ENCODE measurements at regions not wholly inside any gene's neighbourhood (a gene's known extent, or its start where the extent isn't known, plus 50 kb on each side); places are given as distances from the start of the nearest gene placed in this dataset.
"Not testable (repeated sequence)": the region's sequence is repeated elsewhere in the genome, so short reads cannot be mapped to it uniquely, and the experiment has no call there.

- H3K4me1 ChIP-seq (ENCODE audit: control insufficient read depth in 2 of 2, insufficient read depth in 2 of 2, low read length in 1 of 2), result peaks cover 2 to 3% of the 10 kb centered on the region in 2 donors
- H3K4me3 ChIP-seq (ENCODE audit: low read depth in 1 of 2, low read length in 2 of 2), result no peak overlapping the region
- H3K36me3 ChIP-seq (ENCODE audit: control insufficient read depth in 2 of 2, insufficient read depth in 2 of 2, low read length in 1 of 2), result no peaks in the 10 kb centered on the region
- peak overlapping the region; percentile 31 to 49 for H3K27ac ChIP-seq (ENCODE audit: low read depth in 2 of 2, low read length in 1 of 2)
- 48 to 63% methylated on average over 1 of the region's 1 CpG for WGBS, 2 donors
- no peaks in the 10 kb centered on the region for H3K27me3 ChIP-seq (ENCODE audit: control insufficient read depth in 1 of 2, insufficient read depth in 2 of 2, low read length in 2 of 2)
- no peaks in the 10 kb centered on the region for H3K9me3 ChIP-seq (ENCODE audit: control insufficient read depth in 2 of 2, insufficient read depth in 1 of 2, low read depth in 1 of 2, low read length in 1 of 2)
These were observed 175.1 kb upstream of the SLC38A2 start for GRCh38 chr12:46547421-46548354.

GRCh38 chr12:46546634-46547273 is 174.2 kb upstream of the SLC38A2 start:
- H3K4me1 ChIP-seq (ENCODE audit: control insufficient read depth in 2 of 2, insufficient read depth in 2 of 2, low read length in 1 of 2), result peaks cover 2 to 3% of the 10 kb centered on the region in 2 donors
- peak overlapping the region in 1 of 2 donors; percentile 24 for H3K27ac ChIP-seq (ENCODE audit: low read depth in 2 of 2, low read length in 1 of 2)
- H3K9me3 ChIP-seq (ENCODE audit: control insufficient read depth in 2 of 2, insufficient read depth in 1 of 2, low read depth in 1 of 2, low read length in 1 of 2), result no peaks in the 10 kb centered on the region
- no peak overlapping the region for H3K4me3 ChIP-seq (ENCODE audit: low read depth in 1 of 2, low read length in 2 of 2)
- no peaks in the 10 kb centered on the region for H3K36me3 ChIP-seq (ENCODE audit: control insufficient read depth in 2 of 2, insufficient read depth in 2 of 2, low read length in 1 of 2)
- H3K27me3 ChIP-seq (ENCODE audit: control insufficient read depth in 1 of 2, insufficient read depth in 2 of 2, low read length in 2 of 2), result no peaks in the 10 kb centered on the region
- WGBS, 2 donors, result 37 to 58% methylated on average over 2 of the region's 2 CpGs

- WGBS, 2 donors, result 92 to 94% methylated on average over 3 of the region's 3 CpGs
- not testable (repeated sequence) for H3K27me3 ChIP-seq (ENCODE audit: control insufficient read depth in 1 of 2, insufficient read depth in 2 of 2, low read length in 2 of 2); H3K27ac ChIP-seq (ENCODE audit: low read depth in 2 of 2, low read length in 1 of 2); H3K4me1 ChIP-seq (ENCODE audit: control insufficient read depth in 2 of 2, insufficient read depth in 2 of 2, low read length in 1 of 2); H3K36me3 ChIP-seq (ENCODE audit: control insufficient read depth in 2 of 2, insufficient read depth in 2 of 2, low read length in 1 of 2); H3K9me3 ChIP-seq (ENCODE audit: control insufficient read depth in 2 of 2, insufficient read depth in 1 of 2, low read depth in 1 of 2, low read length in 1 of 2); H3K4me3 ChIP-seq (ENCODE audit: low read depth in 1 of 2, low read length in 2 of 2)
These were observed 170.8 kb upstream of the SLC38A2 start for GRCh38 chr12:46543378-46543795.

- Histone ChIP-seq H3K27me3 (ENCODE audit: control insufficient read depth in 1 of 2, insufficient read depth in 2 of 2, low read length in 2 of 2) (no peaks in the 10 kb centered on the region), H3K9me3 (ENCODE audit: control insufficient read depth in 2 of 2, insufficient read depth in 1 of 2, low read depth in 1 of 2, low read length in 1 of 2) (no peaks in the 10 kb centered on the region), H3K27ac (ENCODE audit: low read depth in 2 of 2, low read length in 1 of 2) (no peak overlapping the region), H3K36me3 (ENCODE audit: control insufficient read depth in 2 of 2, insufficient read depth in 2 of 2, low read length in 1 of 2) (no peaks in the 10 kb centered on the region), H3K4me1 (ENCODE audit: control insufficient read depth in 2 of 2, insufficient read depth in 2 of 2, low read length in 1 of 2) (no peaks in the 10 kb centered on the region), H3K4me3 (ENCODE audit: low read depth in 1 of 2, low read length in 2 of 2) (no peak overlapping the region)
- 93 to 94% methylated on average over 2 of the region's 2 CpGs for WGBS, 2 donors
These were observed 166.4 kb upstream of the SLC38A2 start for GRCh38 chr12:46538976-46539375.

- Histone ChIP-seq H3K4me1 (ENCODE audit: control insufficient read depth in 2 of 2, insufficient read depth in 2 of 2, low read length in 1 of 2) (no peaks in the 10 kb centered on the region), H3K27ac (ENCODE audit: low read depth in 2 of 2, low read length in 1 of 2) (no peak overlapping the region), H3K27me3 (ENCODE audit: control insufficient read depth in 1 of 2, insufficient read depth in 2 of 2, low read length in 2 of 2) (no peaks in the 10 kb centered on the region), H3K9me3 (ENCODE audit: control insufficient read depth in 2 of 2, insufficient read depth in 1 of 2, low read depth in 1 of 2, low read length in 1 of 2) (no peaks in the 10 kb centered on the region), H3K4me3 (ENCODE audit: low read depth in 1 of 2, low read length in 2 of 2) (no peak overlapping the region), H3K36me3 (ENCODE audit: control insufficient read depth in 2 of 2, insufficient read depth in 2 of 2, low read length in 1 of 2) (no peaks in the 10 kb centered on the region)
- 80 to 87% methylated on average over 4 of the region's 4 CpGs for WGBS, 2 donors
These were observed 164.9 kb upstream of the SLC38A2 start for GRCh38 chr12:46537387-46537955.

- not testable (repeated sequence) for H3K27ac ChIP-seq (ENCODE audit: low read depth in 2 of 2, low read length in 1 of 2); H3K27me3 ChIP-seq (ENCODE audit: control insufficient read depth in 1 of 2, insufficient read depth in 2 of 2, low read length in 2 of 2); H3K4me1 ChIP-seq (ENCODE audit: control insufficient read depth in 2 of 2, insufficient read depth in 2 of 2, low read length in 1 of 2); H3K4me3 ChIP-seq (ENCODE audit: low read depth in 1 of 2, low read length in 2 of 2); H3K9me3 ChIP-seq (ENCODE audit: control insufficient read depth in 2 of 2, insufficient read depth in 1 of 2, low read depth in 1 of 2, low read length in 1 of 2); H3K36me3 ChIP-seq (ENCODE audit: control insufficient read depth in 2 of 2, insufficient read depth in 2 of 2, low read length in 1 of 2)
- 93 to 95% methylated on average over 3 of the region's 3 CpGs for WGBS, 2 donors
These were observed 163.7 kb upstream of the SLC38A2 start for GRCh38 chr12:46536316-46536715.

- H3K4me1 ChIP-seq (ENCODE audit: control insufficient read depth in 2 of 2, insufficient read depth in 2 of 2, low read length in 1 of 2), result no peaks in the 10 kb centered on the region
- H3K27ac ChIP-seq (ENCODE audit: low read depth in 2 of 2, low read length in 1 of 2), result no peak overlapping the region
- H3K36me3 ChIP-seq (ENCODE audit: control insufficient read depth in 2 of 2, insufficient read depth in 2 of 2, low read length in 1 of 2), result no peaks in the 10 kb centered on the region
- 89% methylated on average over 6 of the region's 6 CpGs for WGBS, 2 donors
- H3K27me3 ChIP-seq (ENCODE audit: control insufficient read depth in 1 of 2, insufficient read depth in 2 of 2, low read length in 2 of 2), result no peaks in the 10 kb centered on the region
- H3K4me3 ChIP-seq (ENCODE audit: low read depth in 1 of 2, low read length in 2 of 2), result no peak overlapping the region
- no peaks in the 10 kb centered on the region for H3K9me3 ChIP-seq (ENCODE audit: control insufficient read depth in 2 of 2, insufficient read depth in 1 of 2, low read depth in 1 of 2, low read length in 1 of 2)
These were observed 163.3 kb upstream of the SLC38A2 start for GRCh38 chr12:46535907-46536306.

GRCh38 chr12:46535376-46535775 is 162.8 kb upstream of the SLC38A2 start:
- Histone ChIP-seq H3K27ac (ENCODE audit: low read depth in 2 of 2, low read length in 1 of 2) (no peak overlapping the region), H3K9me3 (ENCODE audit: control insufficient read depth in 2 of 2, insufficient read depth in 1 of 2, low read depth in 1 of 2, low read length in 1 of 2) (no peaks in the 10 kb centered on the region), H3K36me3 (ENCODE audit: control insufficient read depth in 2 of 2, insufficient read depth in 2 of 2, low read length in 1 of 2) (no peaks in the 10 kb centered on the region), H3K27me3 (ENCODE audit: control insufficient read depth in 1 of 2, insufficient read depth in 2 of 2, low read length in 2 of 2) (no peaks in the 10 kb centered on the region), H3K4me1 (ENCODE audit: control insufficient read depth in 2 of 2, insufficient read depth in 2 of 2, low read length in 1 of 2) (no peaks in the 10 kb centered on the region), H3K4me3 (ENCODE audit: low read depth in 1 of 2, low read length in 2 of 2) (no peak overlapping the region)
- 80 to 81% methylated on average over 3 of the region's 3 CpGs for WGBS, 2 donors

GRCh38 chr12:46534327-46534840 is 161.8 kb upstream of the SLC38A2 start:
- no peaks in the 10 kb centered on the region for H3K36me3 ChIP-seq (ENCODE audit: control insufficient read depth in 2 of 2, insufficient read depth in 2 of 2, low read length in 1 of 2)
- H3K4me1 ChIP-seq (ENCODE audit: control insufficient read depth in 2 of 2, insufficient read depth in 2 of 2, low read length in 1 of 2), result no peaks in the 10 kb centered on the region
- H3K27ac ChIP-seq (ENCODE audit: low read depth in 2 of 2, low read length in 1 of 2), result no peak overlapping the region
- H3K4me3 ChIP-seq (ENCODE audit: low read depth in 1 of 2, low read length in 2 of 2), result no peak overlapping the region
- no peaks in the 10 kb centered on the region for H3K9me3 ChIP-seq (ENCODE audit: control insufficient read depth in 2 of 2, insufficient read depth in 1 of 2, low read depth in 1 of 2, low read length in 1 of 2)
- no peaks in the 10 kb centered on the region for H3K27me3 ChIP-seq (ENCODE audit: control insufficient read depth in 1 of 2, insufficient read depth in 2 of 2, low read length in 2 of 2)
- 67 to 77% methylated on average over 1 of the region's 1 CpG for WGBS, 2 donors
